Hepatocyte (in vitro differentiated cells): ENCODE measurements at regions not wholly inside any gene's neighbourhood (a gene's known extent, or its start where the extent isn't known, plus 50 kb on each side); places are given as distances from the start of the nearest gene placed in this dataset.

Source experiments
- DNase-seq: peaks from one replicate; pipeline ENCODE4 v3.0.0-alpha.2; 2016; ENCODE audit warnings: low spot score
- H2AFZ ChIP-seq: fragments of 200-600 bp; sonication (generic); 2 replicates; pipeline ENCODE4 v1.6.0; 2016; ENCODE audit warnings: antibody characterized with exemption, mild to moderate bottlenecking
- H3K27ac ChIP-seq: fragments of 200-600 bp; sonication (generic); 2 replicates; pipeline ENCODE4 v1.5.1; 2016; ENCODE audit warnings: mild to moderate bottlenecking
- H3K27me3 ChIP-seq: fragments of 200-600 bp; sonication (generic); 2 replicates; pipeline ENCODE4 v1.6.1; 2016
- H3K36me3 ChIP-seq: fragments of 200-600 bp; sonication (generic); replicated peaks from 2 replicates; pipeline ENCODE4 v1.5.1; 2016; ENCODE audit warnings: low read depth; ENCODE audit not compliant: insufficient read depth
- H3K4me1 ChIP-seq: fragments of 200-600 bp; sonication (generic); 2 replicates; pipeline ENCODE4 v1.5.1; 2016; ENCODE audit warnings: mild to moderate bottlenecking, moderate library complexity; ENCODE audit not compliant: insufficient read depth
- H3K4me2 ChIP-seq: fragments of 200-600 bp; sonication (generic); 2 replicates; pipeline ENCODE4 v1.6.0; 2016
- H3K4me3 ChIP-seq: fragments of 200-600 bp; sonication (generic); 2 replicates; pipeline ENCODE4 v1.5.1; 2016; ENCODE audit warnings: mild to moderate bottlenecking
- H3K79me2 ChIP-seq: fragments of 200-600 bp; sonication (generic); 2 replicates; pipeline ENCODE4 v1.6.0; 2017; ENCODE audit warnings: mild to moderate bottlenecking
- H3K9me2 ChIP-seq: fragments of 200-600 bp; sonication (generic); replicated peaks from 2 replicates; pipeline ENCODE4 v1.6.0; 2017; ENCODE audit warnings: mild to moderate bottlenecking; ENCODE audit not compliant: insufficient read depth
- H3K9me3 ChIP-seq: fragments of 200-600 bp; sonication (generic); 2 replicates; pipeline ENCODE4 v1.5.1; 2016; ENCODE audit warnings: low read depth, mild to moderate bottlenecking
- H4K20me1 ChIP-seq: fragments of 200-600 bp; sonication (generic); 2 replicates; pipeline ENCODE4 v1.6.0; 2016; ENCODE audit warnings: mild to moderate bottlenecking; ENCODE audit not compliant: insufficient read depth, poor library complexity, severe bottlenecking
- EZH2 ChIP-seq: fragments of 200-600 bp; sonication (generic); IDR thresholded peaks from 2 replicates; pipeline ENCODE4 v1.6.1; 2016; ENCODE audit warnings: antibody characterized with exemption, mild to moderate bottlenecking, borderline replicate concordance
- EZH2phosphoT487 ChIP-seq: fragments of 200-600 bp; sonication (generic); IDR thresholded peaks from one replicate; pipeline ENCODE4 v1.6.1; 2018; ENCODE audit warnings: antibody characterized with exemption, mild to moderate bottlenecking, low read depth, moderate library complexity; ENCODE audit not compliant: unreplicated experiment, severe bottlenecking
- WGBS: methylation state at CpG from one replicate; pipeline ENCODE4 v1.1.6; 2016; ENCODE audit warnings: low lambda C conversion rate; ENCODE audit errors: missing lambda C conversion rate; 5-methylcytosine and 5-hydroxymethylcytosine counted together
- TF ChIP-seq, protein P1 (sequence below): fragments of 200-600 bp; sonication (generic); IDR thresholded peaks from 2 replicates; pipeline ENCODE4 v1.5.1; 2016; ENCODE audit warnings: antibody characterized with exemption, mild to moderate bottlenecking; ENCODE audit not compliant: poor library complexity

DNA sequence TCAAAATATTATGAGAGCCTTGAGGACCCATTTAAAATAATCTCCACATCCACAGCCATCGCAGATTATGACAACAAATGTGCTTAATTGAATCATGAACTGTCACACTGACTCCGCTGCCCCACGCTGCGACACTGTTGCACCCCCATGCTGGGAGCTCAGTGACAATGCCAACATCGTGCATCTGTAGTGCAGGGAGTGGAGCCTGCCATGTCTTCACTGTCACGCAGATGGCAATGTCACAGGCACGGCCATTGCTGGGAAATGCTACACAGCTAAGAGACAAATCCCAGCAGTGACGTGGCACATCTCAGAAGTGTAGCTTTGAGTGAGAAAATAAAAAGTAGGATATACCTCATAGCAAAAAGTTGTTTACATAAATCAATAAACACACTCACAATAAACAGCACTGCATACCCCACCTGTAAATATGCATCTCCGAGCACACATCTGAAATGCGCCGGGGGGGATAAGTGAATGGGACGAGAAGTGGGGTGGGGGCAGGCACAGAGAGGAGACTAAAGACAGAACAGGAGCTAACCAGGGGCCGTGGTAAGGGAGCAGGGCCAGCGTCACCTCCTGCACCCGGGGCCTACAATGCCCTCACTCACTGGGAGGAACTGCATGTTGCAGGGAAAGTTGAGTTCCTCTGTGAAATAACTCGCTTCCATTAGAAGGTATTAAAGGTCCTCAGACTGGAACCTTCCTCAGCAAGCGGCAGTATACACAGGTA is 349.9 kb downstream of the THBS2 start:
- no peak overlapping the region for H3K4me2 ChIP-seq
- H3K27ac ChIP-seq = no peak overlapping the region
- no peaks in the 10 kb centered on the region for H3K4me1 ChIP-seq
- H2AFZ ChIP-seq = no peak overlapping the region
- H4K20me1 ChIP-seq = no peaks in the 10 kb centered on the region
- no peaks in the 10 kb centered on the region for H3K36me3 ChIP-seq
- H3K27me3 ChIP-seq = no peaks in the 10 kb centered on the region
- TF ChIP-seq EZH2phosphoT487 (no peak), EZH2 (no peak)
- TF ChIP-seq, protein P1, sequence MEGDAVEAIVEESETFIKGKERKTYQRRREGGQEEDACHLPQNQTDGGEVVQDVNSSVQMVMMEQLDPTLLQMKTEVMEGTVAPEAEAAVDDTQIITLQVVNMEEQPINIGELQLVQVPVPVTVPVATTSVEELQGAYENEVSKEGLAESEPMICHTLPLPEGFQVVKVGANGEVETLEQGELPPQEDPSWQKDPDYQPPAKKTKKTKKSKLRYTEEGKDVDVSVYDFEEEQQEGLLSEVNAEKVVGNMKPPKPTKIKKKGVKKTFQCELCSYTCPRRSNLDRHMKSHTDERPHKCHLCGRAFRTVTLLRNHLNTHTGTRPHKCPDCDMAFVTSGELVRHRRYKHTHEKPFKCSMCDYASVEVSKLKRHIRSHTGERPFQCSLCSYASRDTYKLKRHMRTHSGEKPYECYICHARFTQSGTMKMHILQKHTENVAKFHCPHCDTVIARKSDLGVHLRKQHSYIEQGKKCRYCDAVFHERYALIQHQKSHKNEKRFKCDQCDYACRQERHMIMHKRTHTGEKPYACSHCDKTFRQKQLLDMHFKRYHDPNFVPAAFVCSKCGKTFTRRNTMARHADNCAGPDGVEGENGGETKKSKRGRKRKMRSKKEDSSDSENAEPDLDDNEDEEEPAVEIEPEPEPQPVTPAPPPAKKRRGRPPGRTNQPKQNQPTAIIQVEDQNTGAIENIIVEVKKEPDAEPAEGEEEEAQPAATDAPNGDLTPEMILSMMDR = no peak
- H3K9me2 ChIP-seq = no peaks in the 10 kb centered on the region
- WGBS = 91% methylated on average over 17 of the region's 17 CpGs
- no peak overlapping the region for H3K4me3 ChIP-seq
- H3K9me3 ChIP-seq = no peaks in the 10 kb centered on the region
- H3K79me2 ChIP-seq = no peaks in the 10 kb centered on the region
- no peak for DNase-seq

DNA sequence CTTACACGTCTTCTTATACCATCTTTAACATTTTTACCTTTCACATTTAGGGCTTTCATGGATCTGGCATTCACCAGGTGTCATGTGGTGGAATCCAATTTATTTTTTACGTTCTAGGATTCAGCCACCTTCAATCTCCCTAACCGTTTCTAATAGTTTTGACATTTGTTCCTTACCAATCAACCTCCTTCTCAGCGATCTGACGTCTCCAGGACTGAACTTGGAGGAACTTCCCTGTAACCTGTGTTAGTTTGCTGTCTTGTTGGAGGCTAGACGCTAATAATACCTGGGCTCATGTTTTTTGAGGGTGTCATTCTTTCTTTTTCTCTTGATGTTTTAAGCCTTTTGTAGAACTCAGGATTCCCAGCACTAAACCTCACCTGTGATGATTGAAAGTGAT is 351.6 kb downstream of the THBS2 start:
- Histone ChIP-seq H3K79me2 (no peaks in the 10 kb centered on the region), H3K4me1 (no peaks in the 10 kb centered on the region), H3K4me2 (no peak overlapping the region), H3K27ac (no peak overlapping the region), H3K9me3 (no peaks in the 10 kb centered on the region), H3K4me3 (no peak overlapping the region), H3K27me3 (no peaks in the 10 kb centered on the region), H2AFZ (no peak overlapping the region), H3K36me3 (no peaks in the 10 kb centered on the region), H3K9me2 (no peaks in the 10 kb centered on the region), H4K20me1 (no peaks in the 10 kb centered on the region)
- TF ChIP-seq, protein P1 = no peak
- TF ChIP-seq EZH2phosphoT487 (no peak), EZH2 (no peak)
- WGBS = 88% methylated on average over 6 of the region's 6 CpGs
- DNase-seq = no peak

DNA sequence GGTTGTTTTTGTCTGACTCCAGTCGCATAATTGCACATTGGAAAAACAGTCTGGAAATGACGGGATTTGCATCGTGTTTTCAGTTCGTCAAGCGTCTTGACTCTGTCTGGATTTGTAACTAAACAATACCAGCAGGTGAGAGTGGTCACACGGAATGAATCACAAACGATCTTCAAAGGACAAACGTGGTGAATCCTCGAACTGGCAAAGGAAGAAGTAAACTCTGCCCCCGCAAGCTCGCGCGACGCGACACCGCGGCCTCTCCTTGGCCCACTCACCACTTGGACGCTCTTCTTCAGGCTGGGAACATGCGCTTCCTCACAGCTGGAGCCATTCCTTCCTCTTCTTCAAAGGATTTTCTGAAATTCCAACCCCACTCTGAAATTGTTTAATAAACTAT is 352.6 kb downstream of the THBS2 start:
- no peaks in the 10 kb centered on the region for H3K36me3 ChIP-seq
- TF ChIP-seq EZH2phosphoT487 (no peak), EZH2 (no peak)
- TF ChIP-seq, protein P1 = no peak
- H3K9me2 ChIP-seq = no peaks in the 10 kb centered on the region
- H3K9me3 ChIP-seq = no peaks in the 10 kb centered on the region
- no peak overlapping the region for H3K4me2 ChIP-seq
- H2AFZ ChIP-seq = no peak overlapping the region
- DNase-seq = no peak
- no peaks in the 10 kb centered on the region for H3K27me3 ChIP-seq
- no peak overlapping the region for H3K4me3 ChIP-seq
- H3K4me1 ChIP-seq = no peaks in the 10 kb centered on the region
- no peaks in the 10 kb centered on the region for H4K20me1 ChIP-seq
- 93% methylated on average over 19 of the region's 19 CpGs for WGBS
- no peaks in the 10 kb centered on the region for H3K79me2 ChIP-seq
- H3K27ac ChIP-seq = no peak overlapping the region

DNA sequence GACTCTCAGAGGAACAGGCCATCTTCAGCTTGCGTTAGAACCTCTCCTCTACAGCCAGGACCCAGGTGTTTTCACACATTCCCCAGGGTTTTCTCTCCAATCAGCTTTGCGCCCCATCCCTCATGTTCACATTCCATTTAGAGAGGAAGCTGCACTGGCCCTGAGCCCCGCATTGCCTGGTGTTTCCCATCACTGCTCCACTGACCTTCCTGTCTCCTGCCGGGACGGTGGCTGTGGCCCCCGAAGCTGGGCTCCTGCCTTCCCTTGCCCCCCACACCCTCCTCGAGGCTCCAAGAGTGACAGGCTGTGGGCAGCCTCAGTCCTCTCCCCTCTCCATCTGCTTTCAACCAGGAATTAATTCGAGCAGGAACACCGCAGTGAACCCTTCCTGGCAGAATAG is 357.3 kb downstream of the THBS2 start:
- H3K4me3 ChIP-seq = no peak overlapping the region
- no peaks in the 10 kb centered on the region for H3K79me2 ChIP-seq
- H3K9me2 ChIP-seq = no peaks in the 10 kb centered on the region
- no peak for DNase-seq
- H3K4me2 ChIP-seq = no peak overlapping the region
- no peaks in the 10 kb centered on the region for H3K36me3 ChIP-seq
- H4K20me1 ChIP-seq = no peaks in the 10 kb centered on the region
- 94% methylated on average over 9 of the region's 9 CpGs for WGBS
- no peak overlapping the region for H2AFZ ChIP-seq
- no peak overlapping the region for H3K27ac ChIP-seq
- no peaks in the 10 kb centered on the region for H3K27me3 ChIP-seq
- no peaks in the 10 kb centered on the region for H3K4me1 ChIP-seq
- no peaks in the 10 kb centered on the region for H3K9me3 ChIP-seq
- TF ChIP-seq EZH2 (no peak), EZH2phosphoT487 (no peak)
- TF ChIP-seq, protein P1 = no peak
